Gastrocnemius medialis (tissue), 4 donors: ENCODE measurements at regions not wholly inside any gene's neighbourhood (a gene's known extent, or its start where the extent isn't known, plus 50 kb on each side); places are given as distances from the start of the nearest gene placed in this dataset.

ENCODE experiments used
- ATAC-seq, 2 donors: fragments of 150-250 bp; one replicate each; pipeline ENCODE4 v1.9.1; 2016
- DNase-seq, 2 donors: peaks; one replicate each; pipeline ENCODE4 v3.0.0-alpha.2; 2019
- H3K27ac ChIP-seq, 4 donors: fragments of 200-600 bp; sonication (generic); 1 replicate in 1 of 4; 2 replicates in 3 of 4; pipeline ENCODE4 v1.5.1; 2016 to 2018; ENCODE audit warnings: mild to moderate bottlenecking in 2 of 4, moderate library complexity in 1 of 4
- H3K27me3 ChIP-seq, 3 donors: fragments of 200-600 bp; sonication (generic) in 2 of 3; 1 replicate in 1 of 3; 2 replicates in 2 of 3; pipeline versions ENCODE4 v1.5.1 to v1.6.0; 2016 to 2019; ENCODE audit warnings: mild to moderate bottlenecking in 1 of 3, moderate library complexity in 1 of 3
- H3K36me3 ChIP-seq, 2 donors: fragments of 200-600 bp; sonication (generic) in 1 of 2; one replicate each; pipeline ENCODE4 v1.5.1; 2017 to 2018
- H3K4me1 ChIP-seq, 2 donors: fragments of 200-600 bp; sonication (generic) in 1 of 2; one replicate each; pipeline ENCODE4 v1.5.1; 2016 to 2017; ENCODE audit warnings: mild to moderate bottlenecking in 2 of 2
- H3K4me3 ChIP-seq, 4 donors: fragments of 200-600 bp; sonication (generic) in 3 of 4; 1 replicate in 1 of 4; 2 replicates in 3 of 4; pipeline ENCODE4 v1.5.1; 2016 to 2019; ENCODE audit warnings: mild to moderate bottlenecking in 2 of 4
- H3K9me3 ChIP-seq, 3 donors: fragments of 200-600 bp; sonication (generic) in 2 of 3; 1 replicate in 1 of 3; 2 replicates in 2 of 3; pipeline ENCODE4 v1.5.1; 2016 to 2019
- POLR2A ChIP-seq, 2 donors: fragments of 450-650 bp; IDR thresholded peaks; one replicate each; pipeline ENCODE4 v1.6.1; 2017; ENCODE audit warnings: antibody characterized with exemption in 2 of 2, mild to moderate bottlenecking in 2 of 2, moderate library complexity in 2 of 2
- in situ Hi-C, 4 donors: fragments of 200-750 bp; cut with MboI; loops; one replicate each; pipeline versions ENCODE4 v1.15.0 to v1.8.0; 2017; ENCODE audit warnings: low sequenced_read_pairs in 4 of 4
- intact Hi-C: fragments of 100-400 bp; cut with DNase I; formaldehyde crosslinking; loops from one replicate; pipeline ENCODE4 v1.15.1; 2023; ENCODE audit warnings: low total_unique reads
- TF ChIP-seq, protein P1 (sequence below), 5 experiments: fragments of 450-650 bp in 3 of 5; fragments of 200-600 bp in 2 of 5; sonication (generic) in 2 of 5; IDR thresholded peaks in 4 of 5; conservative IDR thresholded peaks in 1 of 5; 1 replicate in 4 of 5; 2 replicates in 1 of 5; pipeline ENCODE4 v1.5.1; 2016 to 2019; ENCODE audit warnings: antibody characterized with exemption in 5 of 5, mild to moderate bottlenecking in 3 of 5, moderate library complexity in 3 of 5

- Histone ChIP-seq H3K36me3 (no peaks in the 10 kb centered on the region), H3K4me1 (no peaks in the 10 kb centered on the region), H3K9me3 (no peaks in the 10 kb centered on the region), H3K27ac (no peak overlapping the region), H3K27me3 (no peaks in the 10 kb centered on the region), H3K4me3 (no peak overlapping the region)
- in situ Hi-C loops (no loop called here), intact Hi-C loops (no loop called here)
- DNase-seq = no peak
- TF ChIP-seq POLR2A (IDR thresholded peaks at IDR 0.05) = no peak
- TF ChIP-seq, protein P1, sequence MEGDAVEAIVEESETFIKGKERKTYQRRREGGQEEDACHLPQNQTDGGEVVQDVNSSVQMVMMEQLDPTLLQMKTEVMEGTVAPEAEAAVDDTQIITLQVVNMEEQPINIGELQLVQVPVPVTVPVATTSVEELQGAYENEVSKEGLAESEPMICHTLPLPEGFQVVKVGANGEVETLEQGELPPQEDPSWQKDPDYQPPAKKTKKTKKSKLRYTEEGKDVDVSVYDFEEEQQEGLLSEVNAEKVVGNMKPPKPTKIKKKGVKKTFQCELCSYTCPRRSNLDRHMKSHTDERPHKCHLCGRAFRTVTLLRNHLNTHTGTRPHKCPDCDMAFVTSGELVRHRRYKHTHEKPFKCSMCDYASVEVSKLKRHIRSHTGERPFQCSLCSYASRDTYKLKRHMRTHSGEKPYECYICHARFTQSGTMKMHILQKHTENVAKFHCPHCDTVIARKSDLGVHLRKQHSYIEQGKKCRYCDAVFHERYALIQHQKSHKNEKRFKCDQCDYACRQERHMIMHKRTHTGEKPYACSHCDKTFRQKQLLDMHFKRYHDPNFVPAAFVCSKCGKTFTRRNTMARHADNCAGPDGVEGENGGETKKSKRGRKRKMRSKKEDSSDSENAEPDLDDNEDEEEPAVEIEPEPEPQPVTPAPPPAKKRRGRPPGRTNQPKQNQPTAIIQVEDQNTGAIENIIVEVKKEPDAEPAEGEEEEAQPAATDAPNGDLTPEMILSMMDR (IDR thresholded peaks at IDR 0.05 in 4 of 5, conservative IDR thresholded peaks at IDR 0.05 in 1 of 5) = no peak
- ATAC-seq = no peak
Observed at GRCh38 chr3:157632075-157632474, 128.9 kb upstream of the VEPH1 start.

- Histone ChIP-seq H3K4me3 (no peak overlapping the region), H3K36me3 (no peaks in the 10 kb centered on the region), H3K27ac (no peak overlapping the region), H3K9me3 (no peaks in the 10 kb centered on the region), H3K4me1 (no peaks in the 10 kb centered on the region), H3K27me3 (no peaks in the 10 kb centered on the region)
- TF ChIP-seq, protein P1 (IDR thresholded peaks at IDR 0.05 in 4 of 5, conservative IDR thresholded peaks at IDR 0.05 in 1 of 5) = no peak
- no peak for TF ChIP-seq POLR2A (IDR thresholded peaks at IDR 0.05)
- ATAC-seq (no peak), DNase-seq (no peak)
- intact Hi-C loops = no loop called here
- in situ Hi-C loops = no loop called here
Observed at GRCh38 chr3:157631478-157631877, 128.3 kb upstream of the VEPH1 start.

DNA sequence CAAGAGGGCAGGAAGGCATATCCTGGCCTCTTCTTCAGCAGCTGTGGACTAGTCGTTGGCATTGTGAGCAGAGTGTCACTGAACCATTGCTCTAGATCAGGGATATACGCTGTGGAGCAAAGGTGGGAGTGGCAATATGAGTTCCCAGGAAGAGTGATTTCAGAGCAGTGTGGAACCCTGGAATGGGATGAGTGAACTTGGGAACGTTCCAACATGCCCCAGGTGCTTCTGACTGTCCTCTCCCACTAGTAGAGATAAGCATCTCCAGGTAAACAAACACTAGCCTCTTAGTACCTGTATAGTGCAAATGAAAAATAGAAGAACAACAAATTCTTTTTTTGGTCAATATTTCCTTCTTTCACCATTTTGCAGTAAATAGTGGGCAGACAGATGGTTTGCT is 123.6 kb upstream of the VEPH1 start:
- no peaks in the 10 kb centered on the region for H3K4me1 ChIP-seq
- in situ Hi-C loops = loop anchor here in 1 of 4 donors (10.0 kb wide), 1 partner anchor 288 kb away; no protein-coding TSS in a partner anchor
- ATAC-seq (no peak), DNase-seq (no peak)
- no peaks in the 10 kb centered on the region for H3K27me3 ChIP-seq
- no peaks in the 10 kb centered on the region for H3K9me3 ChIP-seq
- H3K4me3 ChIP-seq = no peak overlapping the region
- H3K27ac ChIP-seq = no peak overlapping the region
- intact Hi-C loops = no loop called here
- TF ChIP-seq, protein P1 (IDR thresholded peaks at IDR 0.05 in 4 of 5, conservative IDR thresholded peaks at IDR 0.05 in 1 of 5) = no peak
- no peak for TF ChIP-seq POLR2A (IDR thresholded peaks at IDR 0.05)
- no peaks in the 10 kb centered on the region for H3K36me3 ChIP-seq

- intact Hi-C loops = no loop called here
Observed at GRCh38 chr3:157624801-157625200, 121.6 kb upstream of the VEPH1 start.

More at GRCh38 chr3:157624801-157625200, 121.6 kb upstream of the VEPH1 start:
- no peak for ATAC-seq
- no peak overlapping the region for H3K4me3 ChIP-seq
- no peaks in the 10 kb centered on the region for H3K27me3 ChIP-seq
- H3K36me3 ChIP-seq = no peaks in the 10 kb centered on the region
- H3K4me1 ChIP-seq = no peaks in the 10 kb centered on the region
- in situ Hi-C loops = loop anchor here in 2 of 4 donors (10.0 to 25.0 kb wide), 2 partner anchors 290 to 912 kb away; no protein-coding TSS in a partner anchor
- no peak overlapping the region for H3K27ac ChIP-seq
- TF ChIP-seq, protein P1 (IDR thresholded peaks at IDR 0.05 in 4 of 5, conservative IDR thresholded peaks at IDR 0.05 in 1 of 5) = no peak
- no peak for TF ChIP-seq POLR2A (IDR thresholded peaks at IDR 0.05)
- no peaks in the 10 kb centered on the region for H3K9me3 ChIP-seq
- no peak for DNase-seq
